Uterus (tissue), 2 donors: ENCODE measurements at regions not wholly inside any gene's neighbourhood (a gene's known extent, or its start where the extent isn't known, plus 50 kb on each side); places are given as distances from the start of the nearest gene placed in this dataset.

Experiments used
- POLR2A ChIP-seq, 2 donors: fragments of 450-650 bp; IDR thresholded peaks; one replicate each; pipeline ENCODE4 v1.6.1; 2016; ENCODE audit warnings: antibody characterized with exemption in 2 of 2, mild to moderate bottlenecking in 1 of 2, moderate library complexity in 1 of 2
- TF ChIP-seq, protein P1 (sequence below), 4 experiments: fragments of 200-600 bp in 2 of 4; fragments of 450-650 bp in 2 of 4; sonication (generic) in 2 of 4; IDR thresholded peaks; one replicate each; pipeline ENCODE4 v1.5.1; 2016 to 2019; ENCODE audit warnings: antibody characterized with exemption in 4 of 4, mild to moderate bottlenecking in 2 of 4, moderate library complexity in 1 of 4

DNA sequence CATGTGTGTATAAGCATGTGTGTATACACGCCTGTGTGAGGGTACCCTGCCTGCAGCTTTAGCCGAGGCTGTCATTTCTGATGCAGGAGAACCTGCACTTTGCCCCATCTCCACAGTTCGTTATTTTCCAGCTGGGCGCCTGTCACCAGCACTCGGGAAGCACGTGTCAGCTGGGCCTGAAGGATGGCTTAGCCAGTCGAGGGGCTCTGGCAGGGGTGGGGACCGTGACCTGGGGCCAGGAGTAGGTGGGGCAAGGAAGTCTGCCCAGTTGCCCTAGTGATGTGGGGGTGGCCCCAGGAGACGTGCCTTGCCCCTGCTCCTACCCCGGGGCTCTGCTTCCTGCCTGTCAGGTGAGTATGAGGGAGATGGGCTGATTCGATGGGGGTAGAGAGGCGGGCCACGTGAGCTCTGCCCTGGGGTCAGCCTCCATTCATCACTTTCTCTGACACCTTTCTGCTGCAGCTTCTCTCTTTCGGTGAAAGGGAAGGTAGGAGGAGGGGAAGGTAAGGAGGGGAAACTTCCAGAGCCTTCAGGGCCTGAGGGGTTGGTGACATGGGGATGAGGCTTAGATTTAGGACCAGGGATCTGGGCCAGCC lies 130.6 kb upstream of the SKOR2 start:
- no peak for TF ChIP-seq POLR2A (IDR thresholded peaks at IDR 0.05)
- TF ChIP-seq, protein P1, sequence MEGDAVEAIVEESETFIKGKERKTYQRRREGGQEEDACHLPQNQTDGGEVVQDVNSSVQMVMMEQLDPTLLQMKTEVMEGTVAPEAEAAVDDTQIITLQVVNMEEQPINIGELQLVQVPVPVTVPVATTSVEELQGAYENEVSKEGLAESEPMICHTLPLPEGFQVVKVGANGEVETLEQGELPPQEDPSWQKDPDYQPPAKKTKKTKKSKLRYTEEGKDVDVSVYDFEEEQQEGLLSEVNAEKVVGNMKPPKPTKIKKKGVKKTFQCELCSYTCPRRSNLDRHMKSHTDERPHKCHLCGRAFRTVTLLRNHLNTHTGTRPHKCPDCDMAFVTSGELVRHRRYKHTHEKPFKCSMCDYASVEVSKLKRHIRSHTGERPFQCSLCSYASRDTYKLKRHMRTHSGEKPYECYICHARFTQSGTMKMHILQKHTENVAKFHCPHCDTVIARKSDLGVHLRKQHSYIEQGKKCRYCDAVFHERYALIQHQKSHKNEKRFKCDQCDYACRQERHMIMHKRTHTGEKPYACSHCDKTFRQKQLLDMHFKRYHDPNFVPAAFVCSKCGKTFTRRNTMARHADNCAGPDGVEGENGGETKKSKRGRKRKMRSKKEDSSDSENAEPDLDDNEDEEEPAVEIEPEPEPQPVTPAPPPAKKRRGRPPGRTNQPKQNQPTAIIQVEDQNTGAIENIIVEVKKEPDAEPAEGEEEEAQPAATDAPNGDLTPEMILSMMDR (IDR thresholded peaks at IDR 0.05), result no peak
